HUES64 (cell line): ENCODE measurements at regions not wholly inside any gene's neighbourhood (a gene's known extent, or its start where the extent isn't known, plus 50 kb on each side); places are given as distances from the start of the nearest gene placed in this dataset.
A peak's percentile ranks its signal among the peaks of the same experiment; 100 is the strongest.

Experiments
- H3K27ac ChIP-seq: 2 replicates; pipeline ENCODE4 v1.7.0; 2013; ENCODE audit warnings: low read depth, low read length, inconsistent platforms
- H3K27me3 ChIP-seq: 2 replicates; pipeline ENCODE4 v1.6.1; 2013; ENCODE audit warnings: mild to moderate bottlenecking, low read length; ENCODE audit not compliant: insufficient read depth
- H3K36me3 ChIP-seq: 2 replicates; pipeline ENCODE4 v1.6.1; 2013; ENCODE audit warnings: mild to moderate bottlenecking, low read length; ENCODE audit not compliant: insufficient read depth
- H3K4me1 ChIP-seq: 2 replicates; pipeline ENCODE4 v1.6.1; 2013; ENCODE audit warnings: mild to moderate bottlenecking, low read length, moderate library complexity; ENCODE audit not compliant: insufficient read depth
- H3K4me3 ChIP-seq: 2 replicates; pipeline ENCODE4 v1.5.1; 2013; ENCODE audit warnings: mild to moderate bottlenecking, low read length, moderate library complexity
- H3K9ac ChIP-seq: 2 replicates; pipeline ENCODE4 v1.6.1; 2013; ENCODE audit warnings: mild to moderate bottlenecking, low read depth, low read length
- H3K9me3 ChIP-seq: 2 replicates; pipeline ENCODE4 v1.6.1; 2013; ENCODE audit warnings: low read depth, low read length; ENCODE audit not compliant: insufficient read depth
- WGBS: fragments of 150-250, 120-280 bp; methylation state at CpG from one replicate; pipeline ENCODE4 v1.1.7; 2013; ENCODE audit warnings: missing lambda C conversion rate; 5-methylcytosine and 5-hydroxymethylcytosine counted together

DNA sequence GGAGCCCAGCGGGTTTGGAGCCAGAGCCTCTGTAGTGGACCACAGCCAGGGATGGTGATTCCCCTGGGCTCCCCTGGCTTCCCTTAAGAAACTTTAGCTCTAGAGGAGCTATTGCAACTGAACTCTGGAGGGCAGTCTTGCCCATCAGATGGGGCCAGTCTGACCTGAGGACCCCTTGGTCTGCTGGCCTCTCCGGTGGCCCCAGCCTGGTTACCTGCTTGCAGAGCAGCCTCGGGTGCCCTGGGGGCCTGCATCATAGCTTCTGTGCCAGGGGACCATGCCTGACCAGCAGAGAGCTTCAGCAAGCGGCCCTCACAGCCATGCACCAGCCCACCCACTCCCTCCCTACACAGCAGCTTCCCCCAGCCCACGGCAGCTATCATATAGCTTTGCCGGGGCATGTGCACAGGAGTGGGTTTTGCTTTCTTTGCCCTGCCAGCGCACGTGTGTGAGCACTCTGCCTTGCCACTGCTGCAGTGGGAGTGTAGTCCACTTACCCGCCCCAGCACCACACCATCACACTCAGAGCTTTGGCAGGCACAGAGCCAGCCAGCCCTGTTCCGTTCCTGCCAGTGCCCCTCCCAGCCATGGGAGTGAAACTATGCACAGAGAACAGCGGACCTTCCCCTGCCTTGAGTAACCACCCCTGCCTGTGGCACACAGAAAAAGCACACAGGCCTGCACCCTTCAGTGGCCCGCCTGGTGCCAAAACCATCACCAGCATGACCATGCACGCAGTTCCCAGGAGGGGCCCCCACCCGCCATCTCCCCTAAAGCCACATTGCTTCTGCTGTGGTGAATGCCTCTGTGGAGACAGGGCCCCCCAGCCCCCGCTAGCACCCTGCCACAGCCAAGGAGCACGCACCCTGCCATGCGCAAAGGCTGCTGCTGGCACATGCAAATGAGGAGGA lies 442.9 kb upstream of the NEGR1 start:
- Histone ChIP-seq H3K27ac (no peak overlapping the region), H3K4me1 (no peaks in the 10 kb centered on the region), H3K27me3 (no peaks in the 10 kb centered on the region), H3K4me3 (no peak overlapping the region), H3K9ac (no peak overlapping the region), H3K36me3 (no peaks in the 10 kb centered on the region), H3K9me3 (no peaks in the 10 kb centered on the region)
- 86% methylated on average over 17 of the region's 17 CpGs for WGBS

DNA sequence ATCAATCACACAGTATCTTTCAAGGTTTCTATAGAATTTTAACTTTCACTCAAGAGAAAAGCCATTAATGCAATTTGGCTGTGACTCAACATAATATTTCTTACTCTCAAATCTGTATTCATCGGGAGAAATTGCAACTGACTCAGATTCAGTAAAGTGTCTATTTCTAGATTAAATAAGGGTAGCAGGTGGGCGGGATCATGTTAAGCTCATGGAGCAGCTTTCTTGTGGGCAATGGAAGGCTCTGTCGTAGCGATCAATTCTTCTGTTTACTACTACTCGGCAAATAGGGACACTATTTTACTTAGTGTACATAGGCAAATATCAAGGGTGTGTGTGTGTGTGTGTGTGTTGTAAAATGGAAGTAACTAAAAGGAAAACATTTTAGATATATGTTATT lies 423.6 kb upstream of the NEGR1 start:
- H3K36me3 ChIP-seq = no peaks in the 10 kb centered on the region
- no peaks in the 10 kb centered on the region for H3K4me1 ChIP-seq
- WGBS = 95% methylated on average over 5 of the region's 5 CpGs
- H3K4me3 ChIP-seq = no peak overlapping the region
- no peaks in the 10 kb centered on the region for H3K9me3 ChIP-seq
- H3K9ac ChIP-seq = no peak overlapping the region
- no peak overlapping the region for H3K27ac ChIP-seq
- H3K27me3 ChIP-seq = no peaks in the 10 kb centered on the region

DNA sequence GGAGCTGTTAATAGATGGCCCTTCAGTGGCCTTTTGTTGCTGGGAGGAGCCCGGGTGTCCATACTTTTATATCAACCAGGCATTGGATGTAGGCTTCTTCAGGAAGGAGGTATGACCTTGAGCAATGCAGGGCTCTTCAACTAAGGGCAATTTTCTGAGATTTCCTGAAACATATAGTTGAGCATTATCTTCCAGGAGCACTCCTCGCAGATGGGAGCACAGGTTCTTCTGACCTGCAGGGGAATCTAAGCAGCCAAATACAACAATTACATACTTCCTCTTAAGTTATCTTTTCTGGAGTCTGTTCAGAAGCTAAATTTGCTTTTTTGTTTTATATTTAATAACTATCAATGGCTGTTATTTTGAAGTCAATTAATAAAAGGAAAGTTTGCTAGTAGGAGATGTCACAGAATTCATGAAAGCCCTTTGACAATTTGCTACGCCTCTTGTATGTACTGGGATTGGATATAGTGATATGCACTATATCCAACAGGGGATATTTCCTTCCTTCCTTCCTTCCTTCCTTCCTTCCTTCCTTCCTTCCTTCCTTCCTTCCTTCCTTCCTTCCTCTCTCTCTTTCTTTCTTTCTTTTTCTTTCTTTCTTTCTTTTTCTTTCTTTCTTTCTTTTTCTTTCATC lies 422.6 kb upstream of the NEGR1 start:
- Histone ChIP-seq H3K9ac (no peak overlapping the region), H3K9me3 (no peaks in the 10 kb centered on the region), H3K4me3 (no peak overlapping the region), H3K27ac (no peak overlapping the region), H3K36me3 (no peaks in the 10 kb centered on the region), H3K4me1 (no peaks in the 10 kb centered on the region), H3K27me3 (no peaks in the 10 kb centered on the region)
- WGBS = 90% methylated on average over 2 of the region's 3 CpGs

DNA sequence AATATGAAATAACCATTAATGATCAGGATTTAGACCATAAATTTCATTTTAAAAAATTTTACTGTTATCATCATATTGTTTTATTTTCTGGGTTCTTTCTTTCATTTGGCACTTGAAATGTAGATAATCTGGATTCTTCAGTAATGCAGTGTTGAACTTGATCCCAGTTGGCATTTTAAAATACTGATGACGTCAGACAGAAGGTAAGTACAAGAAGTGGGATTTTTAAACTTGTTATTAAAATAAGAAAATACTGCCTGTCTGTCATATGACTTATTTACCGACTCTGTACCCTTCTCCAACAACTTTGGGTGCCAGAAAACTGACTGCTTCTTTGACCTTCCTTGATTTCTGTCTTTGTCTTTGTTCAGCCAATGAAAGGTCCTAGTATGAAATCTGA lies 415.1 kb upstream of the NEGR1 start:
- Histone ChIP-seq H3K4me3 (no peak overlapping the region), H3K4me1 (no peaks in the 10 kb centered on the region), H3K9ac (no peak overlapping the region), H3K27ac (no peak overlapping the region), H3K27me3 (no peaks in the 10 kb centered on the region), H3K36me3 (no peaks in the 10 kb centered on the region), H3K9me3 (0 out of 2 replicates have a peak, but pooled peaks cover 5% of the 10 kb centered on the region)
- WGBS = 88% methylated on average over 2 of the region's 2 CpGs

DNA sequence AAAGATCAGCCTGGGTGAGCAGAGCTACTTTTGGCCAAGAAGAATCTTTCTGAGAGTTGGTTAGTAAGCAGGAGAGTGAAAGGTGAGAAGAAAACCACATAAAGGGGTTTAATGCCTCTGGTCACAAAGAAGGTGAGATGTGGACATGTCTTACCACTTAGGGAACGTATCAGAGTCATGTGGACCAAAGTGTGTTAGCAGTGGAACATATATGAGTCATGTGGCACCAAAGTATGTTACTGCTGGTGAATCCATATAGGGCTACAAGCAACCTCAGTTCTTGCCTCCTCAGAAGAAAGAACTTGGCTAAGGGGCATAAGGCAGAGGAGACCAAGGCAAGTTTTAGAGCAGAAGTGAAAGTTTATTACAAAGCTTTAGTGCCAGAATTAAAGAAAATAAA lies 411.6 kb upstream of the NEGR1 start:
- H3K27ac ChIP-seq = no peak overlapping the region

DNA sequence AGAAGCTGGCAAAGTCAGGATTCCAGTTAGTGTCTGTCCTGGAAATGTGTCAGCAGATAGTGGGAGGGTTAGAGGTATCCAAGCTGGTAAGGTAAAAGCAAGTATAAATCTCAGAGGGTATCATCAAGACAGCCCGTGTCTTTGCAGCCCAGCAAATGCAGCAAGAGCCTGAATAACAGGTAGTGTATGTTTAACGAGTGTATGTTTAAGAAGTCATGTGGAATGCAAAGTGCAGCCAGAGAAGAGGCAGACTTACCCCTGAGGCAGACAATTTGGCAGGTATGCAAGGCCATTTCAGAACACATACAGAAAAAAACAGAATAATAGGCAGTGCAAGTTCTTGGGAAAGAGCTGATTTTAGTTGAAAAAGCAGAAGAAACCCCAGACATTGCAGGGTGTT lies 411.0 kb upstream of the NEGR1 start:
- 96% methylated on average over 2 of the region's 2 CpGs for WGBS
- Histone ChIP-seq H3K4me3 (no peak overlapping the region), H3K9me3 (peaks cover 38% of the 10 kb centered on the region), H3K36me3 (no peaks in the 10 kb centered on the region), H3K27me3 (no peaks in the 10 kb centered on the region), H3K4me1 (no peaks in the 10 kb centered on the region), H3K9ac (no peak overlapping the region), H3K27ac (no peak overlapping the region)

More for the DNA sequence above, 411.6 kb upstream of the NEGR1 start:
- Histone ChIP-seq H3K36me3 (no peaks in the 10 kb centered on the region), H3K9me3 (peaks cover 35% of the 10 kb centered on the region), H3K9ac (no peak overlapping the region), H3K4me1 (no peaks in the 10 kb centered on the region), H3K27me3 (no peaks in the 10 kb centered on the region), H3K4me3 (no peak overlapping the region)
- 92% methylated on average over 1 of the region's 1 CpG for WGBS

DNA sequence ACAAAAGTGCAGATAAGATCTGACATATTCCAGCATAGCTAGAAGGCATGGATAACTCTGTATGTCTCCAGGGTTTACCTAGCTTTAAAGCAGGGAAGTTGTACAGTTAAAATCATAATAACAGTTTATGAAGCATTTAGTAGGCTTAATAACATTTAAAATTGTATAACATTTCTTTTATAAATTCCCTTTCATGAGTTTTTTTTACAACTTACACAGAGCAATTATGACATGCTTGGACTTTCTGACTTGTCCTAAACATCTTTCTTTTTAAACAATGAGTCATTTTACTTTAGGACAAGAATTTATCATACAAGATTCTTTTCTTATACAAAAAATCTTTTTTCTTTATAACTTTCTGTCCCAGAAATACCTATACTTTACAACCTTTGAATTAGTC lies 408.5 kb upstream of the NEGR1 start:
- Histone ChIP-seq H3K27me3 (no peaks in the 10 kb centered on the region), H3K9ac (no peak overlapping the region), H3K36me3 (no peaks in the 10 kb centered on the region), H3K4me3 (no peak overlapping the region), H3K27ac (no peak overlapping the region), H3K4me1 (no peaks in the 10 kb centered on the region), H3K9me3 (peaks cover 48% of the 10 kb centered on the region)

DNA sequence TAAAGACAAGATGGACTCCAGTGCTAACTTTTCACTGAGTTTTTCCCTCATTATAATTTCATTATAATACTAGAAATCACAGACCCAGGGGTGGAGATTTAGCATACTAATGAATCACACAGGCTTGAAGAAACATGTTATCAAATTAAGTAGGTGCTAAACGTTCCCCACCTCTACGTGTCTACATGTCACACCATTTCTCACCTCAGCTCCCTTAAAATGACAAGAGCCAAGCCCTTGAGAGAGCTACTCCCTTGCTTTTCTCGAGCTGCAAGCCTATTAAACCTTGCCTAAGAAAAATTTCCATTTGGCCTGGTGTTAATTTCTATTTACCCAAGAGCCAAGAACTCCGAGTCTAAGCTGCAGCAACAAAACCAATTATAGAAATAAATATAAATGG lies 396.3 kb upstream of the NEGR1 start:
- Histone ChIP-seq H3K27me3 (no peaks in the 10 kb centered on the region), H3K4me3 (no peak overlapping the region), H3K36me3 (no peaks in the 10 kb centered on the region), H3K27ac (no peak overlapping the region), H3K9me3 (no peaks in the 10 kb centered on the region), H3K4me1 (peaks cover 5% of the 10 kb centered on the region; the same call in 1 of the 2 replicates), H3K9ac (no peak overlapping the region)
- WGBS = 77% methylated on average over 3 of the region's 4 CpGs

DNA sequence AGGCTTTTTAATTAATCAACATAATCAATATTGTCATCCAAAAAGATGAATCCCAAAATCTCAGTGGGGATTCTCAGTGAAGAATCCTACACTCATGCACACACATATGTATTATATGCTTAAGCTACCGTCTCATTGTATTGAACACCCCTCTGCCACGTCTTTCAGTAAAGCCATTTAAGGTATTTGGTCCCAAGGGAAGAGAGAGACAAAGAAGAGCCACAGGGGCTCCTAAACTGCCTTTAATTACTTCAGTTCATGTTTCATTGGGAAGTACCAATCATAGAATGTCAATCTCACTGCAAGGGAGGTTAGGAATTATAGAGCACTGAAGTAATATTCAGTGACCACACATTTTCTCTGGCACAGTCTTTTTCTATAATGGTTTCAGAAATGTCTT lies 388.6 kb upstream of the NEGR1 start:
- no peaks in the 10 kb centered on the region for H3K36me3 ChIP-seq
- peaks cover 15% of the 10 kb centered on the region for H3K4me1 ChIP-seq
- no peaks in the 10 kb centered on the region for H3K9me3 ChIP-seq
- H3K27ac ChIP-seq = no peak overlapping the region
- 88% methylated on average over 2 of the region's 2 CpGs for WGBS
- H3K4me3 ChIP-seq = no peak overlapping the region
- no peaks in the 10 kb centered on the region for H3K27me3 ChIP-seq
- H3K9ac ChIP-seq = no peak overlapping the region

DNA sequence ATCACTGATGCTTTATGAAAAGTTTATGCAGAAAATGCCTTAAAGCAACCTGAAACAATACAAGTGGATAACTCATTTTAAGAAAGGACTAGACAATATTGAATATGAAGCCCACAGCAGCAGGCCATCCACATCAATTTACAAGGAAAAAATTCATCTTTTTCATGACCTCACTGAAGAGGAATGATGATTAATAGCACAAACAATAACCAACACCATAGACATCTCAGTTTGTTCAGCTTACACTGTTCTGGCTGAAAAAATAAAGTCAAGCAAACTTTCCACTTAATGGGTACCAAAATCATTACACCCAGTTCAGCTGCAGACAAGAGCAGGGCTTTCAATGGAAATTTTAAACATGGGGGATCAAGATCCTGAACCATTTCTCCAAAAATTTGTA lies 380.6 kb upstream of the NEGR1 start:
- no peaks in the 10 kb centered on the region for H3K4me1 ChIP-seq
- no peak overlapping the region for H3K27ac ChIP-seq
- no peak overlapping the region for H3K4me3 ChIP-seq
- H3K9ac ChIP-seq = no peak overlapping the region
- H3K36me3 ChIP-seq = no peaks in the 10 kb centered on the region
- H3K27me3 ChIP-seq = no peaks in the 10 kb centered on the region
- H3K9me3 ChIP-seq = no peaks in the 10 kb centered on the region

DNA sequence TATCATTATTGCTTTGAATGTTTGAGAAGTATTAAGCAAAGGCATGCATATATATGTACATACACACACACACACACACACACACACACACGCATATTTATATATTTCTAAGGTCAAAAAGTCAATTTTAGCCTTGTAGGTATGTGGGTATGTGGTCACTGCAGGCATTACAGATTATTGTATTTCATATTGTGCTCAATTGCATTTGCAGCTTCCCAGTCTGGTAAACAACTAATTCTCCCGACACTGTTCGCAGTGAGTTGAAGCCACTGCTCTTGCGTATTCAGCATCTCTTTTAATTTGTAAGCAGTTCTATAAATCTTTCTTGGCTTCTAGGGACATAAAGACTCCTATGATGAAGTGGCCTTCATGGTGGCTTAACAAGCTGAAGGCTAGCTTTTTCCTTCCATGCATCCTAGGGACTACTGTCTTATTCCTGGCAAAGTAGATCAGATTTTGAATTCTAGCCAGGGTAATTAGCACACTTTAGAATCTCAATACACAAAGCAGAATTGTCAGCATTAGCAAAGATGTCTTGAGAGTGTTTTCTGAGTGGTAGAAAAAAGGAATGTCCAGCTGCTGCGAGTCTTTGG lies 368.6 kb upstream of the NEGR1 start:
- 93% methylated on average over 4 of the region's 5 CpGs for WGBS

More for the DNA sequence above, 368.6 kb upstream of the NEGR1 start:
- peak overlapping the region; percentile 32; the same call in 1 of the 2 replicates for H3K9ac ChIP-seq
- H3K4me3 ChIP-seq = no peak overlapping the region
- H3K4me1 ChIP-seq = 0 out of 2 replicates have a peak, but pooled peaks cover 3% of the 10 kb centered on the region
- H3K27me3 ChIP-seq = no peaks in the 10 kb centered on the region
- H3K27ac ChIP-seq = no peak overlapping the region
- no peaks in the 10 kb centered on the region for H3K9me3 ChIP-seq
- no peaks in the 10 kb centered on the region for H3K36me3 ChIP-seq
